ENCODE measurements at regions not wholly inside any gene's neighbourhood (a gene's known extent, or its start where the extent isn't known, plus 50 kb on each side); places are given as distances from the start of the nearest gene placed in this dataset.

GRCh38 chr6:128727500-128727899, 155.4 kb upstream of the LAMA2 start:
- DNase-seq (ENCODE audit: low read depth), result no peak
- TF ChIP-seq, protein P1, sequence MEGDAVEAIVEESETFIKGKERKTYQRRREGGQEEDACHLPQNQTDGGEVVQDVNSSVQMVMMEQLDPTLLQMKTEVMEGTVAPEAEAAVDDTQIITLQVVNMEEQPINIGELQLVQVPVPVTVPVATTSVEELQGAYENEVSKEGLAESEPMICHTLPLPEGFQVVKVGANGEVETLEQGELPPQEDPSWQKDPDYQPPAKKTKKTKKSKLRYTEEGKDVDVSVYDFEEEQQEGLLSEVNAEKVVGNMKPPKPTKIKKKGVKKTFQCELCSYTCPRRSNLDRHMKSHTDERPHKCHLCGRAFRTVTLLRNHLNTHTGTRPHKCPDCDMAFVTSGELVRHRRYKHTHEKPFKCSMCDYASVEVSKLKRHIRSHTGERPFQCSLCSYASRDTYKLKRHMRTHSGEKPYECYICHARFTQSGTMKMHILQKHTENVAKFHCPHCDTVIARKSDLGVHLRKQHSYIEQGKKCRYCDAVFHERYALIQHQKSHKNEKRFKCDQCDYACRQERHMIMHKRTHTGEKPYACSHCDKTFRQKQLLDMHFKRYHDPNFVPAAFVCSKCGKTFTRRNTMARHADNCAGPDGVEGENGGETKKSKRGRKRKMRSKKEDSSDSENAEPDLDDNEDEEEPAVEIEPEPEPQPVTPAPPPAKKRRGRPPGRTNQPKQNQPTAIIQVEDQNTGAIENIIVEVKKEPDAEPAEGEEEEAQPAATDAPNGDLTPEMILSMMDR (conservative IDR thresholded peaks at IDR 0.05; ENCODE audit: control insufficient read depth, insufficient read depth, low read depth, low read length), result no peak
- no peak overlapping the region for H3K4me3 ChIP-seq (ENCODE audit: control insufficient read depth, low read depth, low read length)

DNA sequence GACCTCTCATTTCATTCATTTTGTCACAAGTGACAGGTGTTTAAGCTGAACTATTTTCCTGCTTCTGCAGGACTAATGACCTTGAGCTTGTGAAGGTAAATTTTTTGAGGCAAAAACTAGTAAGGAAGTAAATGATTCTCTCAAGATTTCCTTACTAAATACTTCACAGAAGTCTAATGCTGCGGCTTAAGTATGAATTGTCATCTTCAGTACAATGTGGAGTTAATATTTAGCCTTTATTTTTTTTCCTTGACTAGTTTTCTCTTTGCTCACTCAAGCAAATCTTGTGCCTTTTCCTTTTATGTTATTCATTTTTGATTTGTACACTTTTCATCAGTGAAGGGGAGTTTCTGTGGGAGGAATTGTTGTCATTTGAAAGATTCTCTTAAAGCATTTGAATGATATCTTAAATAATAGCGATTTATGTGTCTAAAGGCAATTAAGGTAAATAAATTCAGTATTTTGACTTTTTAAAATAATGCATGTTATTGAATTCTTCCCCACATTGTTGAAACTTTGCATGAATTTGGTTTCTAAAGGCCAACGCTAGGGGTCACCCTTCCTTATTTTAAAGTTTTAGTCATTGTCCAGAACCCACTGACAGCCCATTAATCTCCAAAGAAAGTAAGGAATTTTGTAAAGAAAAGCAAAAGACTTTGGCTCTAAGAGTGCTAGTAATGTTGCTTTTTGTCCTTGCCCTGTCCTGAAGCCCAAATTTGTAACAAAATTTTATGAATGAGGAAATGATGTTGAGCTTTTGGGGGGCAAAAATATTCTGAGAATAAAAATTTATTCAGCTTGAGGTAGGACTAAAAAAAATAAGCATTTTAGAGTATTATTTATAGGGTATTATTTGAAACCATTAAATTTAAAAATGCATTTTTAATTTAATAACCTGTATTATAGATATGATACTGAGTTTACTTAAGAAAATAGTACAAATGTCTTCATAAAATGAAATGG, 157.4 kb upstream of the LAMA2 start:
- H3K4me3 ChIP-seq (ENCODE audit: control insufficient read depth, low read depth, low read length), result no peak overlapping the region
- DNase-seq (ENCODE audit: low read depth), result peak; percentile 62
- TF ChIP-seq, protein P1 (conservative IDR thresholded peaks at IDR 0.05; ENCODE audit: control insufficient read depth, insufficient read depth, low read depth, low read length), result peak; percentile 66

DNA sequence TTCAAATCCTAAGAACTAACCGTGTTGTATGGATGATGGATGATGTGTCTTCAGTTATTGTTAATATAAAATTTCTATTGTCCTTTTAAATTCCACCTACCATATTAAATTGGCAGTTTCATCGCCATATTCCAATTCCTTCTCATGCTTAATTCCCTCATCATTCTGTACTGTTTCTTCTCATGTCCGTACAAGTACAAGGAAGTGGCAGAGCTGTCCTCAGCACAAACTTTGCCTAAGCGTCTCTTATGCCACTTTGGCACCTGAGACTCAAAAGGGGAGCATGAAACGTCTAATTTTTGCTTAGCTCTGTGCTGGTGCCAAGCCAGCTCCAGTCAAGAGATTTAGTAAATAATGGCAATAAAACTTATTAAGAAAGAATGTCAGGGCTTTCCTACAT, 158.2 kb upstream of the LAMA2 start:
- TF ChIP-seq, protein P1 (conservative IDR thresholded peaks at IDR 0.05; ENCODE audit: control insufficient read depth, insufficient read depth, low read depth, low read length), result no peak
- H3K4me3 ChIP-seq (ENCODE audit: control insufficient read depth, low read depth, low read length), result no peak overlapping the region
- no peak for DNase-seq (ENCODE audit: low read depth)

DNA sequence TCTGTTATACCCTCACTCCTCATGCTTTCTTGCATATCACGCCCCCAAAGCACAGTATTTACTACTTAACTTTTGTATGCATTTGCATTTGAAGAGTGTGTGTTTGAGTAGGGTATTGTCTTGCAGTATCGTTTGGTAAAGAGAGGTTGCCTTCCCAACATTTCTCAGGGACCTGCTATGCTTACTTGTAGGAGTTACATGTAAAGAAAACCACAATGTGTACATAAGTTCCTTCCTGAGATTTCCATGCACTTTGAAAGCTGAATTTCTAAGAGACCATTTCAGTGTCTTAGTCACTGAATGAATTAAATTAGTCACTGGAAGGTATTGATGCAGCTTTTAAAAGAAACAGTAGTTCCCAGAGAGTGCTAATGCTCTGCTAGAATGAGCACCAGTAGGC, 159.3 kb upstream of the LAMA2 start:
- TF ChIP-seq, protein P1 (conservative IDR thresholded peaks at IDR 0.05; ENCODE audit: control insufficient read depth, insufficient read depth, low read depth, low read length), result no peak
- peak; percentile 16 for DNase-seq (ENCODE audit: low read depth)
- no peak overlapping the region for H3K4me3 ChIP-seq (ENCODE audit: control insufficient read depth, low read depth, low read length)

- DNase-seq (ENCODE audit: low read depth), result no peak
- H3K4me3 ChIP-seq (ENCODE audit: control insufficient read depth, low read depth, low read length), result no peak overlapping the region
- TF ChIP-seq, protein P1 (conservative IDR thresholded peaks at IDR 0.05; ENCODE audit: control insufficient read depth, insufficient read depth, low read depth, low read length), result no peak
Measured at GRCh38 chr6:128720891-128721290, 162.0 kb upstream of the LAMA2 start.

- TF ChIP-seq, protein P1 (conservative IDR thresholded peaks at IDR 0.05; ENCODE audit: control insufficient read depth, insufficient read depth, low read depth, low read length), result no peak
- no peak for DNase-seq (ENCODE audit: low read depth)
- no peak overlapping the region for H3K4me3 ChIP-seq (ENCODE audit: control insufficient read depth, low read depth, low read length)
Measured at GRCh38 chr6:128719786-128720185, 163.2 kb upstream of the LAMA2 start.

Data from fibroblast of mammary gland (primary cell).